ENCODE measurements at regions not wholly inside any gene's neighbourhood (a gene's known extent, or its start where the extent isn't known, plus 50 kb on each side); places are given as distances from the start of the nearest gene placed in this dataset.

DNA sequence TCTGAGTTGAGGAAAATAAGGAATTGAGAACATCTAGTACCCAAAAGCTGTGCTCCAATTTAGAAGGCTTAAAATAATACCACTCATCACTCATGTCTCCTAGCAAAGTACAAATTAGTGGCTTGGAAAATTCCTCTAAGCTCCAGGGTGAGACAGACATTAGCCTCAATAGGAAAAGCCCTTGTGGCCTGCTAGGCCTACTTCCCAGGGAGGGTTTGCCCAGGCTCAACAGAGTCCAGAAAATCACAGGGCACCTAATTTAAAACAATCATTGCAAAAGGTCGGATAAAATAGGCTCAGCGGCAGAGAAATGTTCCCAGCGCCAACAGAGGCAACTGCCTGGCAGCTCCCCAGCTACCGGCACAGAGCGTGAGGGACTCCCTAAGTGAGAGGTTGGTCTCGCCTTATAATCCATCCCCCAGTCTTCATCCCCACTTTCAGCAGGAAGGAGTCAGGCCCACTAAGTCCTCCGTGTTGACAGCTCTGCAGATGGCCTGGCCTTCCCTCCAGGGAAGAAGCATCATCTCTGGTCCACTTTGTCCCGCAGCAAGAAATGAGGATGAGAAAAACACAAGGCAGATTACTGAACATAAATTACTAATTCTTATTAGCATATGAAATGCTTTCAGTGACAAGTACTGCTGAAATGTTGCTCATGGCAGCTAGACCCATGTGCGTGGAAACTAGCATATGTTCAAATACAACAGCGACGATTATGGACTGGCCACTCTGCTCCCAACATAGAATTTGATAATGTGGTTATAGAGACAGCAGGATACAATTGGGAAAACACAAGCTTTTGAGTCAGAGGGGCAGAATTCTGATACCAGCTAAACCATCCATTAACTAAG, 1177.7 kb upstream of the AUTS2 start:
- DNase-seq = no peak

DNA sequence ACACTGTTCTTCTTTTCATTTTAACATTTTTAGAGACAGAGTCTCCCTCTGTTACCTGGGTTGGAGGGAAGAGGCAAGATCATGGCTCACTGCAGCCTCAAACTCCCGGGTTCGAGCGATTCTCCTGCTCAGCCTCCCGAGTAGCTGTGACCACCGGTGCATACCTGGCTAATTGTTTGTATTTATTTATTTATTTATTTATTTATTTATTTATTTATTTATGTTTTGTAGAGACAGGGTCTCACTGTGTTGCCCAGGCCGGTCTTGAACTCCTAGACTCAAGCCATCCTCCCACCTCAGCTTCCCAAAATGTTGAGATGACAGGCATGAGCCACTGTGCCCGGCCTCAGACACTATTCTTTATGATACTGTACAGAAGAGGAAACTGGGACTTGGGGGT, 1176.6 kb upstream of the AUTS2 start:
- no peak for DNase-seq

DNA sequence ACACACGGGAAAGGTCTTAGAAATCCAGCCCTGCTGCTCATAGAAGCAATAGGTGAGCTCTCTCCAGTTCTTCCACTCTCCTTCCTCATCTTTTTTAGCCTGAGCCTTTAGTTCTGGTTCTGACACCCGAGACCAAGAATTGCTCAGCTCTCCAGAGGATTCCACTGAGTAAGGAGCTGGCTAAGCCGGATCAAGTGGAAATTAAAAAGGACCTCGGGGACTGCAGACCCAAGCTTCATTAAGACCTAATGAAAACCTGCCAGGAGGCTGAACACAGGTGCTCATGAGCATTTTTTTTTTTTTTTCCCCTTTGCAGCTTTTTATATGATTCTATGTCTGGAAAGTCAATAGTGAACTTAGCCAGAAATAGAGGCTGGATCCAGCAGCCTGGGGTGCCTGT, 1176.0 kb upstream of the AUTS2 start:
- DNase-seq = no peak

DNA sequence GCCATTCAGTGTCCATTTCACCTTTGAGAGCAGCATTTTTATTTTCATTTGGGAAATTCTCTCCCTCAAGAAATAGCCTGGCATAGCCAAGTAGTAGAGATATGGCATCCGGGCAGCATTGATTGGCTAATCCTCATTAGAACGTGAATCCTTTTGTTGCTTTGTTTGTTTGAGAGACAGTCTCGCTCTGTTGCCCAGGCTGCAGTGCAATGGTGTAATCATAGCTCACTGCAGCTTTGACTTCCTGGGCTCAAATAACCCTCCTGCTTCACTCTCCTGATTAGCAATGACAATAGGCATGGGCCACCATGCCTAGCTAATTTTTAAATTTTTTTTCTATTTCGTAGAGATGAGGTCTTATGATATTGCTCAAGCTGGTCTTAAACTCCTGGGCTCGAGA, 1174.9 kb upstream of the AUTS2 start:
- DNase-seq = no peak

DNA sequence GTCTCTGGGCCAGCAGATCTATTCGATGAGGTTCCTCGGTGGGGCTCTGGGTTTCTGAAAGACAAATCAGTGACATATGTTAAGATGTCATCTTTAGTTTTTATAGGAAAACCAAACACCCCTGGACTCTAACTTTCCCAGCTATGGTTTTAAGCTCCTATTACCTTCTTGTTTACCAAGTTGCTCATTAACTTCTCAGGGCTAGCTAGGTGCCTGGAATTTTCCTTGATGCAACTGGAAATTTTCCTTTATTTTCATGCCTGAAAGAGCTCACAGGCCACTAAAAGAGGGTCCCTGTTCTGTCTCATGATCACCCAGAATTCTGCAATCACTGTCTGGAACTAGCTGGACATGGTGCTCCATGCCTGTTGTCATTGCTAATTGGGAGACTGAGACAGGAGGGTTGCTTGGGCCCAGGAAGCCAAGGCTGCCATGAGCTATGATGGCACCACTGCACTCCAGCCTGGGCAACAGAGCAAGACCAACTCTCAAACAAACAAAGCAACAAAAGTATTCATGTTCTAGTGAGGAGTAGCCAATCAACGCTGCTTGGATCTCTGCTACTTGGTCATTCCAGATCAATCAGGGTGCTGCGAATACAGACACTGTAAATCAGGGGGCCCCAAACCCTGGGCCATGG, 1173.5 kb upstream of the AUTS2 start:
- no peak for DNase-seq

DNA sequence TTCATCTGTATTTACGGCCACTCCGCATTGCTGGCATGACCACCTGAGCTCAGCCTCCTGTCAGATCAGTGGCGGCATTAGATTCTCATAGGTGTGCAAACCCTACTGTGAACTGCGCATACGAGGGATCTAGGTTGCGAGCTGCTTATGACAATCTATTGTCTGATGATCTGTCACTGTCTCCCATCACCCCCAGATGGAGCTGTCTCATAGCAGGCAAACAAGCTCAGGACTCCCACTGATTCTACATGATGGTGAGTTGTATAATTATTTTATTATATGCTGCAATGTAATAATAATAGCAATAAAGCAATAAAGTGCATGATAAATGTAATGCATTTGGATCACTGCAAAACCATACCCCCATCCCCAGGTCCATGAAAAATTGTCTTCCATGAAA, 1172.9 kb upstream of the AUTS2 start:
- DNase-seq = no peak

DNA sequence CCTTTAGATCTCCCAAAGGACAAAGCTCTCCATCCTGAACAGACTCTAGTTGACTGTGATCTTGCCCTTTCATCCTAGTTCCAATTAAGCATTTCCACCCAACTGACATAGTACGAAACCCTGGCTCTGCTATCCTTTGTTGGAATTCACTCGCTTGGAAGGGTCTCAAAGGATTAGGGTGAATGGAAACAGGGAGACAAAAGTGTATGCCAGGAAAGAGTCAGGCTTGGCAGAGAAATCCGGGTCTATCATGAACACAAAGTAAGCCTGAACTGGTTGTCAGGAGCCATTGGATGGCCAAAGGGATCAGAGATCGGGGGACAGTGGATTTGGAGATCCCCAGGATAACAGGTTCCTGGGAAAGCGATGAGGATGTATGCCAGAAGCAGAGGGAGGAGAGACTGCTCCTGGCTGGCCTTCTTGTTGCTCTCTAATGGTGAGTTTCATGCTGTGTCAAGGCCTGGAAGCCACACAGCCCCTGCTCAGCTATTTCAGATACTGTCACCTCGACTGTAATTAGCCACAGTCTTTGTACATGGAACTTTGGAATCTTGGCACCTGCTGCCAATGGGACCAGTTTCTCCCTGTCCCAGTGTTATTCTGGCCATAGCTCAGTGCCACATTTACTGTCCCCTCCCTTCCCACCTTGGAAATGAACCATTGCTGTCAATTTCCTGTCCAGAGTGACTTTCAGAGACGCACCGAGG, 1168.7 kb upstream of the AUTS2 start:
- DNase-seq = no peak

DNA sequence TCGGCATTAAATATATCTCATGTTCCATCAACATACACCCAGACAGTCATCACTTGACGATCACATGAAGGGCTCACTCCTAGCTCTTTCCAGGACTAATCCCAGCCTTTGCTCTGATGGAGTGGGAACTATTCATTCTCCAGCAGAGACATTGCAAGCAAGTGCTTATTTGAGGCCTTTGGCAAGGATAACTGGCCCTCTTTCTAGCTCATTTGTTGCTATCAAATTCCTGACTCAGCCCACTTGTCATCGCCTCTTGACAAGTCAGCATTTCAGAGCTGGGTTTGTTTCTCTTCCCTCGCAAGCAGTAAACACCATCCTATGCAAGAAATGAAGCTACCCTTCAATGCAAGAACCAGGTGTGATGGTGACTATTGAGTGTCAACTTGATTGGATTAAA, 1165.7 kb upstream of the AUTS2 start:
- DNase-seq = no peak

DNA sequence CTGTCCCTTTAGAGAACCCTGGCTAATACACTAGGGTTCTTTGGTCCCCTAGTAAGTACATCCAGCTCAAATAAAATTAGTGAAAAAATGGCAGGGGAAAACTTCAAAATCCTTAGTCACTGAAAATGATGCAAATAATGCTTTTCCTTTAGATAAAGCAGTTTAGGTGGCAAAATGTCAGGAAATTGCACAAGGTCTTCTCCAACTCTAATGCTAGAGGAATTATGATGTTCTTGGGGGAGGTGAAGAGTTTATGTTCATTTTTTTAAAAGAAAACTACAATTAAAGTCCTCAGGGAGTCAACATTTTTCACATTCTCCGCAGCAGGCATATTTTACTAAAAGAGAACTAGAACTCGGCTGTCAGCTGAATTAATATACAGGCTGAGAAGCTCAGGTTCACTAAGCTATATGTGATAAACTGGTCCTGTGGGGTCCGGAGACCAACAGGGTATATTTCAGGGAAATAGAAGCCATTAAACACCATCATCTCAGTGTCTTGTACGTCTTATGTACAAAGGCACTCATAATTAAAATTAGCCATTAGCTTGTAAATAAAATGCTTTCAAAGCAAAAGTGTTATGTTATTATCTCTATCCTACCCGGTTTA, 1164.7 kb upstream of the AUTS2 start:
- DNase-seq = no peak

DNA sequence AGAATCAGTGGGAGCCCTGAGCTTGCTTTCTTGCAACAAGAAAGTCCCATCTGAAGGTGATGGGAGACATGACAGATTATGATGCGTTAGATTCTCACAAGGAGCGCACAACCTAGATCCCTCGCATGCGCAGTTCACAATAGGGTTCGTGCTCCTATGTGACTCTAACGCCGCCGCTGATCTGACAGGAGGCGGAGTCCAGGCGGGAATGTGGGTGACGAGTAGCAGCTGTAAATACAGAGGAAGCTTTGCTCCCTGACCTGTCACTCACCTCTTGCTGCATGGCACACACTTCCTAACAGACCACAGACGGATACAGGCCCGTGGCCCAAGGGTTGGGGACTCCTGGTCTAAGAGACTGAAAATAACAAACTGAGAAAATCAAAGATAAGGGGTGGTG, 1163.4 kb upstream of the AUTS2 start:
- DNase-seq = no peak

DNA sequence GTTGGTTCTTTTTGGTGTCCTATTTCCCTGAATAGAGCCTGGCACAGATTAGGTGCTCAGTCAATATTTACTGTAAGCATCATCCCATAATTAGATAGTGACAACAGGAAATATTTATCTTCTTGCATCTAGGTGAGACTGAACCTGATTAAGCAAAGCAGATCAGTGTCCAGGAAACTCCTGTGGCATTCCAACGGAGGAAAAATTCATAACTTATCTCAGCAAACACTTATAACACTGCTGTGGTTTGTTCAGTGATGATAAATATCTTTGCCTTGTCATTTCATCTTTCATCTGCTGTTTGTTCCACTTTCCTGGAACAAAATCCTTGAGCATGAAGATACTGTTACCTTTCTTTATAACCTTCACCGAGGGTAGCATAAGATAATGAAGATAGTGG, 1160.3 kb upstream of the AUTS2 start:
- no peak for DNase-seq

DNA sequence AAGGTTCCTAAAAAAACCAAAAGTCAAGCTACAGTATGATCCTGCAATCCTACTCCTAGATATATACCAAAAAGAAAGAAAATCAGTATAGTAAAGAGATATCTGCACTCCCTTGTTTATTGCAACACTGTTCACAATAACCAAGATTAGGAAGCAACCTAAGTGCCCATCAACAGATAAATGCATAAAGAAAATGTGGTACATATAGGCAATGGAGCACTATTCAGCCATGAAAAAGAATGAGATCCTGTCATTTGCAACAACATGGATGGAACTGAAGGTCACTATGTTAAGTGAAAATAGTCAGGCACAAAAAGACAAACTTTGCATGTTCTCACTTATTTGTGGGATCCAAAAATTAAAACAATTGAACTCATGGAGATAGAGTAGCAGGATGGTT, 1159.5 kb upstream of the AUTS2 start:
- no peak for DNase-seq

DNA sequence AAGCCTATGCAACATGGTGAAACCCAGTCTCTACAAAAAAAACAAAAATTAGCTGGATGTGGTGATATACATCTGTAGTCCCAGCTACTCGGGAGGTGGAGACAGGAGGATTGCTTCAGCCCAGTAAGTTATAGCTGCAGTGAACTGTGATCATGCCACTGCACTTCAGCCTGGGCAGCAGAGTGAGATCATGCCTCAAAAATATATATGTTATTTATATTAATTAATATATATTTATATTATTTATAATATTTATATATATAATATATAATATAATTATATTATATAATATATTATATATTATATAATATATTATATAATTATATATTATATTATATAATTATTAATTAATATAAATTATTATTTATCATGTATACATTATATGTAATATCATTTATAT, 1158.4 kb upstream of the AUTS2 start:
- DNase-seq = no peak

DNA sequence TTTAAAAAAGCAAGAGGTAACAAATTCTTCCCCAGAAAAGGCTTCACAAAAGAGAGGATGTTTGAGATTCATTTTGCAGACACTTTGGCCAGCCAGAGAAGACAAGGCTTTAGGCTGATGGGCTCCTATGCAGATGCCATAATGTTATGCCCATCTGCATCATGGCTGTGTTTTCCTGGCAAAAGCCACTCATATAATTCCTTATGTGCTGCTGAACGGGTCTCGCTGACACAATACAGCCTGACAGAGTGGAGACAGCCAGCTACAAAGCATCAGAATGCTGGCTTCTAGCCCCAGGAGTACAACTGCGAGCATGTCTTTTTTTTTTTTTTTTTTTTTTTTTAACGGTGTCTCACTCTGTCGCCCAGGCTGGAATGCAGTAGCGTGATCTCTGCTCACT, 1157.4 kb upstream of the AUTS2 start:
- DNase-seq = no peak

DNA sequence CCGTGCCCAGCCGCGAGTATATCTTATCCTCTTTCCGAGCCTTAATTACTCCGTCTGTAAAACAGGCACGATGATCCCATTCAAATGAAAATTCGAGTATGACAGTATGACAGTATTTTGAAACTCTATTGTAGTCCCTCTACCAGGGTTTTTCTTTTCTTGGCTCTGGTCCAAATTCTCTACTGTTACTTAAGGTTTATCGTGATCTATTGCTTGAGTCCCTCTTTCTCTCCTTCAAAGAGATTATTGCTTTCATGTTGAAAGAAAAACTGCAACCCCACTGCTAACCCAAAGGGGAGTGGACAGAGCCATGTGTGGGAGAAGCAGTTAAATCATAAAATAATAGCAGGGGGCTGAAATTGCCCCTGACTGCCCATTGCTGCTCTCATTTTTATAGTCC, 1156.6 kb upstream of the AUTS2 start:
- DNase-seq = no peak

DNA sequence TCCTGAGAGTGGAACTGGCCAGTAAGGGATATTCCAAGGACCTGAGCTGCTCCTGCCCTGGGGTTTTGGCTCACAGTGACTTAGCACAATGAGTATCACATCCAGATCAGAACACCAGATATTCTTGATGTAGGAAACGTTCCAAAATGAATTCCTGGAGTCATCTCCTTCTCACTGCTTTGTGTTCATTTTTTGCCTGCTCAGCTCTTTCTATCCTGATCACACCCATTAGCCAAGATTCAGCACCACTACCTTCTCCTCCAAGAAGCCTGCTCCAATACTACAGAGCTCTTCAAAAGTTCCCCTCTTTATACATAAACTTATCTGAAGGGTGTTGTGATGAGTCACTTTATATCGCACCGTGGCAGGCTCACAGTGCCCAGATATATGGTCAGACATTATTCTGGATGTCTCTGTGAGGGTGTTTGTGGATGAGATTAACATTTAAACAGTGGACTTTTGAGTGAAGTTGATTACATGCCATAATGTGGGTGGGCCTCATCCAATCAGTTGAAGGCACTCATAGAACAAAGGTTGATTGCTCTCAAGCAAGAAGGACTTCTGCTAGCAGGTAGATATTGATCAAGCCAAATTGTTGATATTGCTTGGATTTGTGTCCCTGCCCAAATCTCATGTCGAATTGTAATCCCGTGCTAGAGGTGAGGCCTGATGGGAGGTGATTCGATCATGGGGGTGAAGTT, 1155.2 kb upstream of the AUTS2 start:
- DNase-seq = no peak

DNA sequence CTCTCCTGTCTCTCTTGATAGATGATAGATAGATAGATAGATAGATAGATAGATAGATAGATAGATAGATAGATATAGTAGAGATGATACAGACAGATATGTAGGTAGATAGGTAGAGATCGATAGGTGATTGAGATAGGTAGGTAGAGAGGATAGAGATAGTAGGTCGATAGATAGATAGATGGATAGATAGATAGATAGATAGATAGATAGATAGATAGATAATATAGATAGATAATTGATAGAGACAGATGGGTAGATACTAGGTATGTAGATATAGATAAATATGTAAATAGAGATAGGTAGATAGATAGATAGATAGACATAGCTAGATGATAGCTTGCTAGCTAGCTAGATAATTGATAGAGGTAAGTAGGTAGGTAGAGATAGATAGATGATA, 1154.2 kb upstream of the AUTS2 start:
- no peak for DNase-seq

DNA sequence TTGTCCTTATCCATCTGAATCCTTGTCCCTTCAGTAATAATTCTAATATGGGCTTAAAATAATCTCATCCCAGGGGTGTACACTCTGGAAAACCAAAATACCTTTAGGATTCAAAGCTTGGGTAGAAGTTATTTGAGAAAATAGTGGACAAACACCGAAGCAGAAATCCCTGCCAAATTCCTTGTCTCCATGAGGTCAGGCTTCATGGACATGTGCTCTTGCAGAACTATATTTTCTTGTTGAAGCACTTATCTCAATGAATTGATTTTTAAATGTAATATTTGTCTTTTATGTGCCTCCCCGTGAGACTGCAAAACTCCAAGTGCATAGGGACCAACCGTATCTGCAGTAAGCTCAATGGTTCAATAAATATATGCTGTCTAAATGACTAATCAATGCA, 1153.3 kb upstream of the AUTS2 start:
- no peak for DNase-seq

DNA sequence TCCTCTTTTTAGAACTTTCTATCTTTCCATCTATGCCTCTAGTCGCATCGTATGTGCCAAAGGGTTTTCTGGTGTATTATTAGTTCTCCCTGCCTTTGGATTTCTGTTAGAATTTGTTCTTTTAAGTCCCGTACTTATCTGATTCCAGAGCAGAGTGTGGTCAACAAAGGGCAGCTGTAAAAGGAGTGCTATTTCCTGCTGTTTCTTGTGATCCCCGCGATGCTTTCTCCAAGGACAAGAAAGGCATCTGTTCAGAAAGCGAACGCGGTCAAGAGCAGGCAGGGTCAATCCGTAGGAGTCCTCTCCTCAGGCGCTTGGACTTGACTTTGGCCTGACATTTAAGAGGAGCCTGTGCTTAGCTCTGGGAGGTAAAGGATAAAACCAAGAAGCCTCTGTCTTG, 1152.1 kb upstream of the AUTS2 start:
- no peak for DNase-seq

DNA sequence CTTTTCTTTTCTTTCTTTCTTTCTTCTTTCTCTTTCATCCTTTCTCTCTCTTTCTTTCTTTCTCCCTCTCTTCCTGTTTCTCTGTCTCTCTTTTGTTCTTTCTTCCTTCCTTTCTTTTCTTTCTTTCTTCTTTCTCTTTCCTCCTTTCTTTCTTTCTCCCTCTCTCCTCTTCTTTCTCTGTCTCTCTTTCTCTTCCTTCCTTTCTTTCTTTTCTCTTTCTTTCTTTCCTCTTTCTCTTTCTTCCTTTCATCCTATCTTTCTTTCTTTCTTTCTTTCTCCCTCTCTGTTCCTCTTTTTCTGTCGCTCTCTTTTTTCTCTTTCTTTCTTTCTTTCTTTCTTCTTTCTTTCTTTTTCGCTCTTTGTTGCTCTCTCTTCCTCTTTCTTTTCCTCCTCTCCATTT, 1149.2 kb upstream of the AUTS2 start:
- no peak for DNase-seq

DNA sequence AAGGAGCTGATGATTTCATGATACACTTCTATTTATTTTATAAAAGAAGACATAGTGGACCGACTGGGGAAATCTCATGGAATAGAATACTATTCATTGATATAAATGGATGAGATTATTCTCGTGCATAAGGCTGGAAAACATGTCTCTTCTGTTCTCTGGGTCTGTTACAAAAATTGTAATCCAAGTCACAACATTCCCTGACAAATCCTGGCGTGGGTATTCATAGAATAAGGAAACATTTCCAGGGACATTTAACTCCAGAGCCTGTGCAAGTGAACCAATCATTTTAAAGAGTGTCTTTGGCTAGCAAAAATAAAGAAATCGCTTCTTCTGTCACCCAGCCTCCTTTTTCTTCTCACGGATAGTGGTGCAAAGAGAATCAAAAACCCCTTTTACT, 1148.5 kb upstream of the AUTS2 start:
- DNase-seq = no peak

DNA sequence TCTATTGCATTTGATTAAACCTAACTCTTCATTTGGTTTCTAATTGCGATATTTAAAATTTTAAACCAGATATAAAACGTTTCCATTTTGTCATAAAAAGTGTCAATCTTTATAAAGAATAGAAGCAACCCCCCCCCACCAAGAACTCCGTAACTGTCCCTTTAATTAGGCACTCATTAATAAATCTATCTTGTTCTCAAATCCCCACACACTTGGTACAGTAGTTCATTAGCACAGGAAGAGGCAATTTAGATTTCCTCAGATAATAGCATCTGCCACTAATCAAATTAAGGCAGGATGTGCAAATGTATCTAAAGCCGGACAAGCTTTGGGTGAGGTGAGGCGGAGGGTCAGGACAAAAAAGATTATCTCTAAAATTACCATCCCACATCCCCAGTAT, 1143.3 kb upstream of the AUTS2 start:
- DNase-seq = no peak

DNA sequence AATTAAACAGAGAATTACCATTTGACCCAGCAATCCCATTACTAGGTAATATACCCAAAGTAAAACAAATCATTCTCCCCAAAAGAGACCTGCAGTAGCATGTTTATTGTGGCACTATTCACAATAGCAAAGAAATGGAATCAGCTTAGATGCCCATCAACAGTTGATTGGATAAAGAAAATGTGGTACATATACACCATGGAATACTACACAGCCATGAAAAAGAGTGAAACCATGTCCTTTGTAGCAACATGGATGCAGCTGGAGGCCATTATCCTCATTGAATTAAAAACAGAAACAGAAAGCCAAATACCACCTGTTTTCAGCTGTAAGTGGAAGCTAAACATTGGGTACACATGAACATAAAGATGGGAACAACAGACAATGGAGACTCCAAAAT, 1141.8 kb upstream of the AUTS2 start:
- DNase-seq = no peak

Data from NCI-H187 treated with DMSO at 0.1 percent for 48 hours (cell line).